Right lobe of liver (tissue), 6 donors: ENCODE measurements at regions not wholly inside any gene's neighbourhood (a gene's known extent, or its start where the extent isn't known, plus 50 kb on each side); places are given as distances from the start of the nearest gene placed in this dataset.

ENCODE experiments used
- ATAC-seq, 4 donors: fragments of 200-7000 bp; cut with Tn5 transposase; one replicate each; pipeline ENCODE4 v1.9.1; 2020; ENCODE audit warnings: mild to moderate bottlenecking in 4 of 4, moderate library complexity in 4 of 4
- DNase-seq, 3 donors: peaks; one replicate each; pipeline ENCODE4 v3.0.0-alpha.2; 2020
- H3K27ac ChIP-seq, 3 donors: fragments of 200-600 bp; one replicate each; pipeline ENCODE4 v1.8.0; 2022
- H3K27me3 ChIP-seq, 2 donors: fragments of 200-600 bp; one replicate each; pipeline ENCODE4 v1.8.0; 2022
- H3K36me3 ChIP-seq, 4 donors: fragments of 200-600 bp; sonication (generic) in 1 of 4; one replicate each; pipeline versions ENCODE4 v1.5.1 to v1.8.0; 2017 to 2022; ENCODE audit warnings: control low read depth in 1 of 4
- H3K4me1 ChIP-seq, 4 donors: fragments of 200-600 bp; sonication (generic) in 1 of 4; one replicate each; pipeline versions ENCODE4 v1.5.1 to v1.8.0; 2017 to 2022; ENCODE audit warnings: control low read depth in 1 of 4
- H3K4me3 ChIP-seq, 3 donors: fragments of 200-600 bp; one replicate each; pipeline ENCODE4 v1.8.0; 2022
- H3K9me3 ChIP-seq, 4 donors: fragments of 200-600 bp; sonication (generic) in 1 of 4; one replicate each; pipeline versions ENCODE4 v1.5.1 to v1.8.0; 2017 to 2022; ENCODE audit warnings: control low read depth in 1 of 4
- POLR2A ChIP-seq: fragments of 450-650 bp; IDR thresholded peaks from one replicate; pipeline ENCODE4 v1.6.1; 2017; ENCODE audit warnings: antibody characterized with exemption, mild to moderate bottlenecking
- WGBS: methylation state at CpG from one replicate; pipeline ENCODE4 v1.1.6; 2018; ENCODE audit warnings: low coverage, low lambda C conversion rate; ENCODE audit not compliant: insufficient coverage; ENCODE audit errors: missing lambda C conversion rate; 5-methylcytosine and 5-hydroxymethylcytosine counted together
- intact Hi-C, 2 donors: fragments of 100-400 bp; cut with DNase I; formaldehyde crosslinking; loops; one replicate each; pipeline versions ENCODE4 v1.11.2 to v1.14.1; 2022
- TF ChIP-seq, protein P1 (sequence below), 4 donors: fragments of 200-600 bp in 3 of 4; fragments of 450-650 bp in 1 of 4; IDR thresholded peaks; one replicate each; pipeline versions ENCODE4 v1.5.1 to v1.8.0; 2016 to 2022; ENCODE audit warnings: antibody characterized with exemption in 4 of 4, mild to moderate bottlenecking in 2 of 4
- donor health status: DM: no; HTN: yes; CAD: no.
- donor health status: DM: no; HTN: no; CAD: no.
- donor health status: DM: no; HTN: no; CAD: no.
- donor health status: DM: no; HTN: yes; CAD: no.
- donor health status: DM: no; HTN: yes; CAD: no.

DNA sequence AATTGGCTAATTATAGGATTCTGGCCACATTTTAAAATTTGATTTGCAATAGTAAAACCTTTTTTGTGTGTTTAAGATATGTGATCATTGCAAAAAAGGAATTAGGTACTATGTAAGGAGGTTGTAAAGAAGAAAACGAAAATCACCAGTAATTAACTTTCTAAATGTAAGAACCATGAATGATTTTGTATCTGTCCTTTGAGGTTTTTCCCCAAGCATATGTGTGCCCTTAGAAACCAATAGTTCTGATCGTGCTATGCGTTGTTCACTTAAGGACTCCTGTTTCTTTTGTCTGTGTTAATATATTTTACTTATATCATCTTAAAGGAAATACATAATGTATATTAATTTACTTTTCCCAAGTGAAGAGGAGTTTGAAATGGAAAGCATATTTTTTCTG is 410.2 kb downstream of the PSAT1 start:
- Histone ChIP-seq H3K9me3 (no peaks in the 10 kb centered on the region), H3K36me3 (no peaks in the 10 kb centered on the region), H3K27me3 (no peaks in the 10 kb centered on the region), H3K4me3 (no peak overlapping the region), H3K4me1 (no peaks in the 10 kb centered on the region), H3K27ac (no peak overlapping the region)
- TF ChIP-seq, protein P1, sequence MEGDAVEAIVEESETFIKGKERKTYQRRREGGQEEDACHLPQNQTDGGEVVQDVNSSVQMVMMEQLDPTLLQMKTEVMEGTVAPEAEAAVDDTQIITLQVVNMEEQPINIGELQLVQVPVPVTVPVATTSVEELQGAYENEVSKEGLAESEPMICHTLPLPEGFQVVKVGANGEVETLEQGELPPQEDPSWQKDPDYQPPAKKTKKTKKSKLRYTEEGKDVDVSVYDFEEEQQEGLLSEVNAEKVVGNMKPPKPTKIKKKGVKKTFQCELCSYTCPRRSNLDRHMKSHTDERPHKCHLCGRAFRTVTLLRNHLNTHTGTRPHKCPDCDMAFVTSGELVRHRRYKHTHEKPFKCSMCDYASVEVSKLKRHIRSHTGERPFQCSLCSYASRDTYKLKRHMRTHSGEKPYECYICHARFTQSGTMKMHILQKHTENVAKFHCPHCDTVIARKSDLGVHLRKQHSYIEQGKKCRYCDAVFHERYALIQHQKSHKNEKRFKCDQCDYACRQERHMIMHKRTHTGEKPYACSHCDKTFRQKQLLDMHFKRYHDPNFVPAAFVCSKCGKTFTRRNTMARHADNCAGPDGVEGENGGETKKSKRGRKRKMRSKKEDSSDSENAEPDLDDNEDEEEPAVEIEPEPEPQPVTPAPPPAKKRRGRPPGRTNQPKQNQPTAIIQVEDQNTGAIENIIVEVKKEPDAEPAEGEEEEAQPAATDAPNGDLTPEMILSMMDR (IDR thresholded peaks at IDR 0.05) = no peak
- no peak for TF ChIP-seq POLR2A
- WGBS = 57% methylated on average over 3 of the region's 3 CpGs
- DNase-seq (no peak), ATAC-seq (no peak)
- intact Hi-C loops = no loop called here

GRCh38 chr9:78707481-78707991 is 410.6 kb downstream of the PSAT1 start:
- H3K9me3 ChIP-seq = no peaks in the 10 kb centered on the region
- H3K27ac ChIP-seq = no peak overlapping the region
- no peaks in the 10 kb centered on the region for H3K36me3 ChIP-seq
- DNase-seq = no peak
- ATAC-seq = peak in 1 of 4 donors; percentile 22
- H3K4me1 ChIP-seq = no peaks in the 10 kb centered on the region
- 48% methylated on average over 1 of the region's 1 CpG for WGBS
- no peak for TF ChIP-seq POLR2A
- TF ChIP-seq, protein P1 (IDR thresholded peaks at IDR 0.05) = no peak
- no peaks in the 10 kb centered on the region for H3K27me3 ChIP-seq
- H3K4me3 ChIP-seq = no peak overlapping the region
- intact Hi-C loops = no loop called here

- intact Hi-C loops = no loop called here
- Histone ChIP-seq H3K4me3 (no peak overlapping the region), H3K4me1 (no peaks in the 10 kb centered on the region), H3K9me3 (no peaks in the 10 kb centered on the region), H3K36me3 (no peaks in the 10 kb centered on the region), H3K27me3 (no peaks in the 10 kb centered on the region), H3K27ac (no peak overlapping the region)
- no peak for DNase-seq
- WGBS = 45% methylated on average over 4 of the region's 4 CpGs
- ATAC-seq = no peak
- no peak for TF ChIP-seq POLR2A
- TF ChIP-seq, protein P1 (IDR thresholded peaks at IDR 0.05) = no peak
Observed at GRCh38 chr9:78712903-78713613, 416.1 kb downstream of the PSAT1 start.

GRCh38 chr9:78713614-78714405 is 416.9 kb downstream of the PSAT1 start:
- intact Hi-C loops = no loop called here
- ATAC-seq = no peak
- WGBS = 34% methylated on average over 5 of the region's 5 CpGs

More at GRCh38 chr9:78713614-78714405, 416.9 kb downstream of the PSAT1 start:
- DNase-seq = no peak
- Histone ChIP-seq H3K27me3 (no peaks in the 10 kb centered on the region), H3K27ac (no peak overlapping the region), H3K9me3 (no peaks in the 10 kb centered on the region), H3K36me3 (no peaks in the 10 kb centered on the region), H3K4me3 (no peak overlapping the region), H3K4me1 (no peaks in the 10 kb centered on the region)
- TF ChIP-seq, protein P1 (IDR thresholded peaks at IDR 0.05) = no peak
- no peak for TF ChIP-seq POLR2A
